ENCODE measurements at regions not wholly inside any gene's neighbourhood (a gene's known extent, or its start where the extent isn't known, plus 50 kb on each side); places are given as distances from the start of the nearest gene placed in this dataset.

DNA sequence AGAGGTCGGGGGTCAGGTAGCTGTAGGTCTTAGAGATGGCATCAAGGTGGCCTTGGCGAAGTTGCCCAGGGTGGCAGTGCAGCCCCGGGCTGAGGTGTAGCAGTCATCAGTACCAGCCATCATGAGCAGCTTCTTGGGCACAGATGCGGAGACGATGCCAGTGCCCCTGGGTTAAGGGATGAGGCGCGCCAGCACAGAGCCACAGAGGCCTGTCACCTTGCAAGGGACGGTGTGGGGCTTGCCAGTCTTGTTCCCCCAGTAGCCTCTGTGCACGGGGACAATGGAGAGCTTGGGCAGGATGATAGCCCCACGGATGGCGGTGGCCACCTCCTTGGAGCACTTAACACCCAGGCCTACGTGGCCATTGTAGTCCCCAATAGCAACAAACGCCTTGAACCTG, 750.7 kb upstream of the PABPC4L start:
- ATAC-seq (no peak), DNase-seq (no peak)
- TF ChIP-seq, protein P1, sequence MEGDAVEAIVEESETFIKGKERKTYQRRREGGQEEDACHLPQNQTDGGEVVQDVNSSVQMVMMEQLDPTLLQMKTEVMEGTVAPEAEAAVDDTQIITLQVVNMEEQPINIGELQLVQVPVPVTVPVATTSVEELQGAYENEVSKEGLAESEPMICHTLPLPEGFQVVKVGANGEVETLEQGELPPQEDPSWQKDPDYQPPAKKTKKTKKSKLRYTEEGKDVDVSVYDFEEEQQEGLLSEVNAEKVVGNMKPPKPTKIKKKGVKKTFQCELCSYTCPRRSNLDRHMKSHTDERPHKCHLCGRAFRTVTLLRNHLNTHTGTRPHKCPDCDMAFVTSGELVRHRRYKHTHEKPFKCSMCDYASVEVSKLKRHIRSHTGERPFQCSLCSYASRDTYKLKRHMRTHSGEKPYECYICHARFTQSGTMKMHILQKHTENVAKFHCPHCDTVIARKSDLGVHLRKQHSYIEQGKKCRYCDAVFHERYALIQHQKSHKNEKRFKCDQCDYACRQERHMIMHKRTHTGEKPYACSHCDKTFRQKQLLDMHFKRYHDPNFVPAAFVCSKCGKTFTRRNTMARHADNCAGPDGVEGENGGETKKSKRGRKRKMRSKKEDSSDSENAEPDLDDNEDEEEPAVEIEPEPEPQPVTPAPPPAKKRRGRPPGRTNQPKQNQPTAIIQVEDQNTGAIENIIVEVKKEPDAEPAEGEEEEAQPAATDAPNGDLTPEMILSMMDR (IDR thresholded peaks at IDR 0.05 in 4 of 5, conservative IDR thresholded peaks at IDR 0.05 in 1 of 5), result no peak
- no peak for TF ChIP-seq POLR2A (IDR thresholded peaks at IDR 0.05)
- Histone ChIP-seq H3K9me3 (no peaks in the 10 kb centered on the region), H3K4me3 (no peak overlapping the region), H3K27ac (no peak overlapping the region), H3K4me1 (no peaks in the 10 kb centered on the region), H3K36me3 (no peaks in the 10 kb centered on the region), H3K27me3 (no peaks in the 10 kb centered on the region)
- intact Hi-C loops (cut with DNase I; ENCODE audit: low total_unique reads) (no loop called here), in situ Hi-C loops (cut with MboI; ENCODE audit: low sequenced_read_pairs in 4 of 4) (no loop called here)

DNA sequence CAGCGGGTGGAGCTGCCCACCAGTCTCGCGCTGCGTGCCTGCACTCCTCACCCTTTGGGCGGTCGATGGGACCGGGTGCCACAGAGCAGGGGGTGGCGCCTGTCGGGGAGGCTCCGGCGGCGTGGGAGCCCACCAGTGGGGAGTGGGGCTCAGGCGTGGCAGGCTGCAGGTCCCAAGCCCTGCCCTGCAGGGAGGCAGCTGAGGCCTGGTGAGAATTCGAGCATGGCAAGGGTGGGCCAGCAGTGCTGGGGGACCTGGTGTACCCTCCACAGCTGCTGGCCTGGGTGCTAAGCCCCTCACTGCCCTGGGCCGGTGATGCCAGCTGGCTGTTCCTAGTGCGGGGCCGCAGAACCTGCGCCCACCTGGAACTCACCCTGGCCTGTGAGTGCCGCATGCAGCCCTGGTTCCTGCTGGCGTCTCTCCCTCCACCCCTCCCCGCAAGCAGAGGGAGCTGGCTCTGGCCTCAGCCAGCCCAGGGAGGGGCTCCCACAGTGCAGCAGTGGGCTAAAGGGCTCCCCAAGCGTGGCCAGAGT, 746.6 kb upstream of the PABPC4L start:
- H3K27ac ChIP-seq, result no peak overlapping the region
- DNase-seq, result no peak
- no peaks in the 10 kb centered on the region for H3K27me3 ChIP-seq
- ATAC-seq, result no peak
- TF ChIP-seq, protein P1 (IDR thresholded peaks at IDR 0.05 in 4 of 5, conservative IDR thresholded peaks at IDR 0.05 in 1 of 5), result no peak
- no peak for TF ChIP-seq POLR2A (IDR thresholded peaks at IDR 0.05)
- H3K9me3 ChIP-seq, result no peaks in the 10 kb centered on the region
- intact Hi-C loops (cut with DNase I; ENCODE audit: low total_unique reads), result no loop called here
- no peaks in the 10 kb centered on the region for H3K36me3 ChIP-seq
- no peak overlapping the region for H3K4me3 ChIP-seq
- in situ Hi-C loops (cut with MboI; ENCODE audit: low sequenced_read_pairs in 4 of 4), result no loop called here
- no peaks in the 10 kb centered on the region for H3K4me1 ChIP-seq

DNA sequence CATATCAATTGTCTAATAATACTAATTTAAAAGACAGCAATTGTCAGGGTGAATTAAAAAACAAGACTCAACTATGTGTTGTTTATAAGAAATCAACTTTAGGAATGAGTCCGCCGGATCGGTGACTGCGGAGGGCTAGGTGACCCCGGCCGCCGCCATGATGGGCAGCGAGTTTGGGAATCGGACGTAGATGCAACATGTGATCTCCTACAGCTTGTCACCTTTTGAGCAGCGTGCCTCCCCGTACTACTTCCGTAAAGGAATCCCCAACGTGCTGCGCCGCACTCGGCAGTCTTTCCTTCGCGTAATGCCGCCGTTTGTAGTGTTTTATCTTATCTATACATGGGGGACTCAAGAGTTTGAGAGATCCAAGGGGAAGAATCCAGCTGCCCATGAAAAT, 742.5 kb upstream of the PABPC4L start:
- no peak for DNase-seq
- no peak for TF ChIP-seq POLR2A (IDR thresholded peaks at IDR 0.05)
- TF ChIP-seq, protein P1 (IDR thresholded peaks at IDR 0.05 in 4 of 5, conservative IDR thresholded peaks at IDR 0.05 in 1 of 5), result no peak
- Histone ChIP-seq H3K27me3 (no peaks in the 10 kb centered on the region), H3K4me1 (no peaks in the 10 kb centered on the region), H3K9me3 (no peaks in the 10 kb centered on the region), H3K27ac (no peak overlapping the region), H3K4me3 (no peak overlapping the region), H3K36me3 (no peaks in the 10 kb centered on the region)
- no peak for ATAC-seq
- intact Hi-C loops (cut with DNase I; ENCODE audit: low total_unique reads), result no loop called here
- in situ Hi-C loops (cut with MboI; ENCODE audit: low sequenced_read_pairs in 4 of 4), result no loop called here

DNA sequence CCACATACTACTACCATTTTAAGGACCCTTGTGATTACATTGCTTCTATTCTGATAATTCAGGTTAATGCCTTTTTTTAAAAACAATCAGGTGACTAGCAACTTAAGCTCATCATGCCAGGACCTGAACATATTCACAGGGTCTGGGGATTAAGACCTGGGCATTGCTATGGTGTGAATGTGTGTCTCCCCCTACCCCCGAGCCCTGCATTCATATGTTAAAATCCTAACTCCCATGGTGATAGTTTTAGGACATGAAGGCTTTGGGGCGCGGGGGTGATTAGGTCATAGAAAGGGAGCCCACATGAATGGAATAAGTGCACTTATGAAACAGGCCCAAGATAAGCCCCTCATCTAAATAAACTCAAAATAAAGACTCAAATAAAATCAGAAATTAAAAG, 734.4 kb upstream of the PABPC4L start:
- Histone ChIP-seq H3K9me3 (no peaks in the 10 kb centered on the region), H3K27ac (no peak overlapping the region), H3K36me3 (no peaks in the 10 kb centered on the region), H3K4me3 (no peak overlapping the region), H3K4me1 (no peaks in the 10 kb centered on the region), H3K27me3 (no peaks in the 10 kb centered on the region)
- no peak for TF ChIP-seq POLR2A (IDR thresholded peaks at IDR 0.05)
- TF ChIP-seq, protein P1 (IDR thresholded peaks at IDR 0.05 in 4 of 5, conservative IDR thresholded peaks at IDR 0.05 in 1 of 5), result no peak
- in situ Hi-C loops (cut with MboI; ENCODE audit: low sequenced_read_pairs in 4 of 4), result no loop called here
- intact Hi-C loops (cut with DNase I; ENCODE audit: low total_unique reads), result no loop called here
- ATAC-seq (no peak), DNase-seq (no peak)

DNA sequence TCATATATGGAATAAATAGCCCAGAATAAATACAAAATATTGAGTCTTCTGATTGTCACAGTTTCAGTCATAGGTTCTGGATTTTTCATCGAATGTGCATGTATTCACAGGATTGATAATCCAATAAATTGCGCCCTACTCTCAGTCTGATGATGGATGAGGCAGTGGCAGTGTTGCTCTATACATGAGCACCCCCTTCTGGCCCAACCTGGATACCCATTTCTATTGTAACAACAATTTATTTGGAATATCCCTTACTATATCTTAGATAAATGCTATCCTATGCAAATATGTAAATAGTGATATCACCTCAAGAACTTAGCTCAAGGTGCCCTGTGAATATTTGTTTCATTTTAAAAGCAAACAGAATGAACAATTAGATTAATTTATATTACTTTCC, 733.7 kb upstream of the PABPC4L start:
- in situ Hi-C loops (cut with MboI; ENCODE audit: low sequenced_read_pairs in 4 of 4), result no loop called here

More for the DNA sequence above, 733.7 kb upstream of the PABPC4L start:
- ATAC-seq (no peak), DNase-seq (no peak)
- Histone ChIP-seq H3K4me3 (no peak overlapping the region), H3K9me3 (no peaks in the 10 kb centered on the region), H3K27me3 (no peaks in the 10 kb centered on the region), H3K4me1 (no peaks in the 10 kb centered on the region), H3K27ac (no peak overlapping the region), H3K36me3 (no peaks in the 10 kb centered on the region)
- intact Hi-C loops (cut with DNase I; ENCODE audit: low total_unique reads), result no loop called here
- TF ChIP-seq, protein P1 (IDR thresholded peaks at IDR 0.05 in 4 of 5, conservative IDR thresholded peaks at IDR 0.05 in 1 of 5), result no peak
- TF ChIP-seq POLR2A (IDR thresholded peaks at IDR 0.05), result no peak

All from gastrocnemius medialis (tissue), 4 donors.